ENCODE measurements at regions not wholly inside any gene's neighbourhood (a gene's known extent, or its start where the extent isn't known, plus 50 kb on each side); places are given as distances from the start of the nearest gene placed in this dataset.

- TF ChIP-seq CTCF (tag by site-specific recombination; IDR thresholded peaks at IDR 0.05) (no peak), ZNF701 (tag by site-specific recombination; IDR thresholded peaks at IDR 0.05) (no peak), ZNF600 (tag by site-specific recombination; IDR thresholded peaks at IDR 0.05) (no peak), TCF7L2 (IDR thresholded peaks at IDR 0.05; ENCODE audit: borderline replicate concordance, low read depth, low read length) (no peak), GLI2 (tag by site-specific recombination; IDR thresholded peaks at IDR 0.05; ENCODE audit: borderline replicate concordance, low read depth) (no peak), ZNF140 (tag by site-specific recombination; IDR thresholded peaks at IDR 0.05) (no peak)
- TF ChIP-seq, protein P1, sequence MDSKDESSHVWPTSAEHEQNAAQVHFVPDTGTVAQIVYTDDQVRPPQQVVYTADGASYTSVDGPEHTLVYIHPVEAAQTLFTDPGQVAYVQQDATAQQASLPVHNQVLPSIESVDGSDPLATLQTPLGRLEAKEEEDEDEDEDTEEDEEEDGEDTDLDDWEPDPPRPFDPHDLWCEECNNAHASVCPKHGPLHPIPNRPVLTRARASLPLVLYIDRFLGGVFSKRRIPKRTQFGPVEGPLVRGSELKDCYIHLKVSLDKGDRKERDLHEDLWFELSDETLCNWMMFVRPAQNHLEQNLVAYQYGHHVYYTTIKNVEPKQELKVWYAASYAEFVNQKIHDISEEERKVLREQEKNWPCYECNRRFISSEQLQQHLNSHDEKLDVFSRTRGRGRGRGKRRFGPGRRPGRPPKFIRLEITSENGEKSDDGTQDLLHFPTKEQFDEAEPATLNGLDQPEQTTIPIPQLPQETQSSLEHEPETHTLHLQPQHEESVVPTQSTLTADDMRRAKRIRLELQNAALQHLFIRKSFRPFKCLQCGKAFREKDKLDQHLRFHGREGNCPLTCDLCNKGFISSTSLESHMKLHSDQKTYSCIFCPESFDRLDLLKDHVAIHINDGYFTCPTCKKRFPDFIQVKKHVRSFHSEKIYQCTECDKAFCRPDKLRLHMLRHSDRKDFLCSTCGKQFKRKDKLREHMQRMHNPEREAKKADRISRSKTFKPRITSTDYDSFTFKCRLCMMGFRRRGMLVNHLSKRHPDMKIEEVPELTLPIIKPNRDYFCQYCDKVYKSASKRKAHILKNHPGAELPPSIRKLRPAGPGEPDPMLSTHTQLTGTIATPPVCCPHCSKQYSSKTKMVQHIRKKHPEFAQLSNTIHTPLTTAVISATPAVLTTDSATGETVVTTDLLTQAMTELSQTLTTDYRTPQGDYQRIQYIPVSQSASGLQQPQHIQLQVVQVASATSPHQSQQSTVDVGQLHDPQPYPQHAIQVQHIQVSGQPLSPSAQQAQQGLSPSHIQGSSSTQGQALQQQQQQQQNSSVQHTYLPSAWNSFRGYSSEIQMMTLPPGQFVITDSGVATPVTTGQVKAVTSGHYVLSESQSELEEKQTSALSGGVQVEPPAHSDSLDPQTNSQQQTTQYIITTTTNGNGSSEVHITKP (tag by site-specific recombination; IDR thresholded peaks at IDR 0.05) = no peak
- TF ChIP-seq, protein P2, sequence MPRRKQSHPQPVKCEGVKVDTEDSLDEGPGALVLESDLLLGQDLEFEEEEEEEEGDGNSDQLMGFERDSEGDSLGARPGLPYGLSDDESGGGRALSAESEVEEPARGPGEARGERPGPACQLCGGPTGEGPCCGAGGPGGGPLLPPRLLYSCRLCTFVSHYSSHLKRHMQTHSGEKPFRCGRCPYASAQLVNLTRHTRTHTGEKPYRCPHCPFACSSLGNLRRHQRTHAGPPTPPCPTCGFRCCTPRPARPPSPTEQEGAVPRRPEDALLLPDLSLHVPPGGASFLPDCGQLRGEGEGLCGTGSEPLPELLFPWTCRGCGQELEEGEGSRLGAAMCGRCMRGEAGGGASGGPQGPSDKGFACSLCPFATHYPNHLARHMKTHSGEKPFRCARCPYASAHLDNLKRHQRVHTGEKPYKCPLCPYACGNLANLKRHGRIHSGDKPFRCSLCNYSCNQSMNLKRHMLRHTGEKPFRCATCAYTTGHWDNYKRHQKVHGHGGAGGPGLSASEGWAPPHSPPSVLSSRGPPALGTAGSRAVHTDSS (tag by site-specific recombination; IDR thresholded peaks at IDR 0.05) = no peak
Measured at GRCh38 chr2:159856760-159857159, 58.8 kb upstream of the CD302 start.

Measured in HEK293 (cell line).